ENCODE measurements at regions not wholly inside any gene's neighbourhood (a gene's known extent, or its start where the extent isn't known, plus 50 kb on each side); places are given as distances from the start of the nearest gene placed in this dataset.

GRCh38 chr4:125770814-125771398 lies 456.2 kb downstream of the FAT4 start:
- H3K36me3 ChIP-seq (ENCODE audit: low read depth): no peaks in the 10 kb centered on the region
- H3K9me3 ChIP-seq: no peaks in the 10 kb centered on the region
- ATAC-seq (no peak), DNase-seq (no peak)
- no peak for TF ChIP-seq CTCF (IDR thresholded peaks at IDR 0.05)
- H3K4me3 ChIP-seq: no peak overlapping the region
- H3K4me1 ChIP-seq (ENCODE audit: low read depth): no peaks in the 10 kb centered on the region
- intact Hi-C loops (cut with DNase I, micrococcal nuclease): no loop called here

GRCh38 chr4:125772680-125773079 lies 457.9 kb downstream of the FAT4 start:
- DNase-seq (no peak), ATAC-seq (no peak)
- Histone ChIP-seq H3K9me3 (no peaks in the 10 kb centered on the region), H3K36me3 (ENCODE audit: low read depth) (no peaks in the 10 kb centered on the region), H3K4me3 (no peak overlapping the region), H3K4me1 (ENCODE audit: low read depth) (no peaks in the 10 kb centered on the region)
- intact Hi-C loops (cut with DNase I, micrococcal nuclease): no loop called here
- TF ChIP-seq CTCF (IDR thresholded peaks at IDR 0.05): no peak

- no peaks in the 10 kb centered on the region for H3K9me3 ChIP-seq
- H3K4me1 ChIP-seq (ENCODE audit: low read depth): no peaks in the 10 kb centered on the region
- H3K4me3 ChIP-seq: no peak overlapping the region
- H3K36me3 ChIP-seq (ENCODE audit: low read depth): no peaks in the 10 kb centered on the region
- no peak for TF ChIP-seq CTCF (IDR thresholded peaks at IDR 0.05)
- DNase-seq (no peak), ATAC-seq (no peak)
- intact Hi-C loops (cut with DNase I, micrococcal nuclease): no loop called here
These were observed 458.7 kb downstream of the FAT4 start for GRCh38 chr4:125773502-125773901.

GRCh38 chr4:125773931-125774330 lies 459.2 kb downstream of the FAT4 start:
- H3K4me1 ChIP-seq (ENCODE audit: low read depth): no peaks in the 10 kb centered on the region
- DNase-seq: no peak
- TF ChIP-seq CTCF (IDR thresholded peaks at IDR 0.05): no peak
- intact Hi-C loops (cut with DNase I, micrococcal nuclease): no loop called here
- no peak for ATAC-seq
- H3K36me3 ChIP-seq (ENCODE audit: low read depth): no peaks in the 10 kb centered on the region
- no peaks in the 10 kb centered on the region for H3K9me3 ChIP-seq
- H3K4me3 ChIP-seq: no peak overlapping the region

- Histone ChIP-seq H3K36me3 (ENCODE audit: low read depth) (no peaks in the 10 kb centered on the region), H3K4me1 (ENCODE audit: low read depth) (no peaks in the 10 kb centered on the region), H3K9me3 (no peaks in the 10 kb centered on the region), H3K4me3 (no peak overlapping the region)
- DNase-seq (no peak), ATAC-seq (no peak)
- intact Hi-C loops (cut with DNase I, micrococcal nuclease): no loop called here
- no peak for TF ChIP-seq CTCF (IDR thresholded peaks at IDR 0.05)
These were observed 461.4 kb downstream of the FAT4 start for GRCh38 chr4:125776146-125776545.

GRCh38 chr4:125780164-125780563 lies 465.4 kb downstream of the FAT4 start:
- no peaks in the 10 kb centered on the region for H3K4me1 ChIP-seq (ENCODE audit: low read depth)
- ATAC-seq (no peak), DNase-seq (no peak)
- intact Hi-C loops (cut with DNase I, micrococcal nuclease): no loop called here
- TF ChIP-seq CTCF (IDR thresholded peaks at IDR 0.05): no peak
- H3K36me3 ChIP-seq (ENCODE audit: low read depth): no peaks in the 10 kb centered on the region
- no peaks in the 10 kb centered on the region for H3K9me3 ChIP-seq
- H3K4me3 ChIP-seq: no peak overlapping the region
